ENCODE measurements at regions not wholly inside any gene's neighbourhood (a gene's known extent, or its start where the extent isn't known, plus 50 kb on each side); places are given as distances from the start of the nearest gene placed in this dataset.

GRCh38 chr21:38984568-38984967 lies 178.8 kb downstream of the ETS2 start:
- CTCF ChIA-PET = no interaction called here
- intact Hi-C loops (cut with micrococcal nuclease; ENCODE audit: unreplicated experiment) = no loop called here
- no peaks in the 10 kb centered on the region for H3K79me2 ChIP-seq (ENCODE audit: control insufficient read depth, insufficient read depth, low read length)
- SMC1A ChIA-PET (ENCODE audit: uncharacterized antibody, unreplicated experiment) = interaction anchor here (0.9 kb wide), 1 partner anchor 102 kb away, joined by 3 read pairs; no protein-coding TSS in a partner anchor
- H3K27ac ChIP-seq (ENCODE audit: control insufficient read depth, insufficient read depth) = no peak overlapping the region
- POLR2A ChIA-PET = no interaction called here
- DNase-seq (ENCODE audit: low read depth, low spot score) = no peak
- RAD21 ChIA-PET (ENCODE audit: unreplicated experiment) = interaction anchor here (0.6 kb wide), 1 partner anchor 37 kb away, joined by 3 read pairs; no protein-coding TSS in a partner anchor
- no peak overlapping the region for H3K9ac ChIP-seq (ENCODE audit: control insufficient read depth, insufficient read depth, low read length)
- BruUV-seq (replicated peaks) = no TSS peak
- ATAC-seq = no peak
- H3K4me1 ChIP-seq (ENCODE audit: control insufficient read depth, insufficient read depth, low read length) = peaks cover 4% of the 10 kb centered on the region
- no peaks in the 10 kb centered on the region for H4K20me1 ChIP-seq (ENCODE audit: control insufficient read depth, insufficient read depth)
- FAIRE-seq = no peak
- in situ Hi-C loops (cut with MboI) = no loop called here
- no peak overlapping the region for H3K4me3 ChIP-seq
- H2AFZ ChIP-seq (ENCODE audit: control insufficient read depth, low read depth, low read length) = no peak overlapping the region
- H3K27me3 ChIP-seq (replicated peaks in 1 of 2; ENCODE audit: control insufficient read depth in 2 of 2, insufficient read depth in 2 of 2, low read length in 1 of 2) = peaks cover 2 to 9% of the 10 kb centered on the region in 2 experiments
- no peaks in the 10 kb centered on the region; the same call in 2 of the 3 replicates for H3K9me3 ChIP-seq (replicated peaks; ENCODE audit: control insufficient read depth, insufficient read depth, low read length)
- H3K4me2 ChIP-seq (ENCODE audit: control insufficient read depth, insufficient read depth) = no peak overlapping the region
- H3K36me3 ChIP-seq (ENCODE audit: control insufficient read depth in 2 of 2, insufficient read depth in 2 of 2, low read length in 1 of 2) = no peaks in the 10 kb centered on the region
- 12% methylated on average over 4 of the region's 4 CpGs for WGBS (ENCODE audit: insufficient coverage, insufficient replicate concordance, low lambda C conversion rate, missing lambda C conversion rate)
- TF ChIP-seq POLR2AphosphoS2 (IDR thresholded peaks at IDR 0.05; ENCODE audit: low read depth, low read length) = no peak
- TF ChIP-seq SP1 (IDR thresholded peaks at IDR 0.05; ENCODE audit: low read depth, low read length) = no peak
- no peak for TF ChIP-seq SMAD5 (IDR thresholded peaks at IDR 0.05; ENCODE audit: low read depth)
- TF ChIP-seq MEF2B (IDR thresholded peaks at IDR 0.05; ENCODE audit: partially characterized antibody, poor library complexity, severe bottlenecking) = no peak
- TF ChIP-seq SIN3A (IDR thresholded peaks at IDR 0.05; ENCODE audit: low read depth, low read length) = no peak
- TF ChIP-seq FOXK2 (IDR thresholded peaks at IDR 0.05) = no peak
- no peak for TF ChIP-seq PRDM15 (CRISPR knock-in tag; IDR thresholded peaks at IDR 0.05)
- TF ChIP-seq TCF12 (IDR thresholded peaks at IDR 0.05; ENCODE audit: low read depth, low read length) = no peak
- TF ChIP-seq TBL1XR1 (IDR thresholded peaks at IDR 0.05; ENCODE audit: low read depth, low read length) = no peak
- TF ChIP-seq, protein P1, sequence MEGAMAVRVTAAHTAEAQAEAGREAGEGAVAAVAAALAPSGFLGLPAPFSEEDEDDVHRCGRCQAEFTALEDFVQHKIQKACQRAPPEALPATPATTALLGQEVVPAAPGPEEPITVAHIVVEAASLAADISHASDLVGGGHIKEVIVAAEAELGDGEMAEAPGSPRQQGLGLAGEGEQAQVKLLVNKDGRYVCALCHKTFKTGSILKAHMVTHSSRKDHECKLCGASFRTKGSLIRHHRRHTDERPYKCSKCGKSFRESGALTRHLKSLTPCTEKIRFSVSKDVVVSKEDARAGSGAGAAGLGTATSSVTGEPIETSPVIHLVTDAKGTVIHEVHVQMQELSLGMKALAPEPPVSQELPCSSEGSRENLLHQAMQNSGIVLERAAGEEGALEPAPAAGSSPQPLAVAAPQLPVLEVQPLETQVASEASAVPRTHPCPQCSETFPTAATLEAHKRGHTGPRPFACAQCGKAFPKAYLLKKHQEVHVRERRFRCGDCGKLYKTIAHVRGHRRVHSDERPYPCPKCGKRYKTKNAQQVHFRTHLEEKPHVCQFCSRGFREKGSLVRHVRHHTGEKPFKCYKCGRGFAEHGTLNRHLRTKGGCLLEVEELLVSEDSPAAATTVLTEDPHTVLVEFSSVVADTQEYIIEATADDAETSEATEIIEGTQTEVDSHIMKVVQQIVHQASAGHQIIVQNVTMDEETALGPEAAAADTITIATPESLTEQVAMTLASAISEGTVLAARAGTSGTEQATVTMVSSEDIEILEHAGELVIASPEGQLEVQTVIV (IDR thresholded peaks at IDR 0.05; ENCODE audit: borderline replicate concordance, partially characterized antibody) = no peak
- no peak for TF ChIP-seq ZBTB33 (IDR thresholded peaks at IDR 0.05)
- TF ChIP-seq NR2C1 (IDR thresholded peaks at IDR 0.05) = no peak
- no peak for TF ChIP-seq EP300 (IDR thresholded peaks at IDR 0.05; ENCODE audit: borderline replicate concordance in 1 of 2, control insufficient read depth in 1 of 2, low read depth in 2 of 2, low read length in 2 of 2)
- TF ChIP-seq, protein P2, sequence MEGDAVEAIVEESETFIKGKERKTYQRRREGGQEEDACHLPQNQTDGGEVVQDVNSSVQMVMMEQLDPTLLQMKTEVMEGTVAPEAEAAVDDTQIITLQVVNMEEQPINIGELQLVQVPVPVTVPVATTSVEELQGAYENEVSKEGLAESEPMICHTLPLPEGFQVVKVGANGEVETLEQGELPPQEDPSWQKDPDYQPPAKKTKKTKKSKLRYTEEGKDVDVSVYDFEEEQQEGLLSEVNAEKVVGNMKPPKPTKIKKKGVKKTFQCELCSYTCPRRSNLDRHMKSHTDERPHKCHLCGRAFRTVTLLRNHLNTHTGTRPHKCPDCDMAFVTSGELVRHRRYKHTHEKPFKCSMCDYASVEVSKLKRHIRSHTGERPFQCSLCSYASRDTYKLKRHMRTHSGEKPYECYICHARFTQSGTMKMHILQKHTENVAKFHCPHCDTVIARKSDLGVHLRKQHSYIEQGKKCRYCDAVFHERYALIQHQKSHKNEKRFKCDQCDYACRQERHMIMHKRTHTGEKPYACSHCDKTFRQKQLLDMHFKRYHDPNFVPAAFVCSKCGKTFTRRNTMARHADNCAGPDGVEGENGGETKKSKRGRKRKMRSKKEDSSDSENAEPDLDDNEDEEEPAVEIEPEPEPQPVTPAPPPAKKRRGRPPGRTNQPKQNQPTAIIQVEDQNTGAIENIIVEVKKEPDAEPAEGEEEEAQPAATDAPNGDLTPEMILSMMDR (IDR thresholded peaks at IDR 0.05 in 2 of 3, conservative IDR thresholded peaks at IDR 0.05 in 1 of 3; ENCODE audit: control insufficient read depth in 2 of 3, extremely low read depth in 1 of 3, insufficient read depth in 1 of 3, low read depth in 3 of 3, low read length in 3 of 3) = no peak
- TF ChIP-seq CHD4 (IDR thresholded peaks at IDR 0.05) = no peak

Data from GM12878 (cell line).